GM06990 (cell line): ENCODE measurements at regions not wholly inside any gene's neighbourhood (a gene's known extent, or its start where the extent isn't known, plus 50 kb on each side); places are given as distances from the start of the nearest gene placed in this dataset.

Experiments
- DNase-seq: peaks from one replicate; pipeline ENCODE4 v3.0.0-alpha.2; 2011; ENCODE audit not compliant: insufficient read length; ENCODE audit errors: extremely low read depth
- H3K27me3 ChIP-seq: replicated peaks from 2 replicates; pipeline ENCODE4 v1.6.0; 2011; ENCODE audit warnings: low read length; ENCODE audit not compliant: control insufficient read depth, insufficient read depth
- H3K36me3 ChIP-seq: 2 replicates; pipeline ENCODE4 v1.5.1; 2011; ENCODE audit warnings: low read length; ENCODE audit not compliant: control insufficient read depth, insufficient read depth
- H3K4me3 ChIP-seq: replicated peaks from 2 replicates; pipeline ENCODE4 v1.5.1; 2011; ENCODE audit warnings: low read depth, mild to moderate bottlenecking, control low read depth, low read length
- CTCF ChIP-seq: IDR thresholded peaks from 2 replicates; pipeline ENCODE4 v1.5.1; 2011; ENCODE audit warnings: low read length, control low read depth, mild to moderate bottlenecking, inconsistent platforms; ENCODE audit not compliant: insufficient read depth, poor library complexity, severe bottlenecking

- TF ChIP-seq CTCF, result no peak
- Histone ChIP-seq H3K27me3 (no peaks in the 10 kb centered on the region; the same call in 1 of the 2 replicates), H3K4me3 (no peak overlapping the region), H3K36me3 (no peaks in the 10 kb centered on the region)
- DNase-seq, result no peak
Observed at GRCh38 chr15:85847031-85847430, 52.3 kb upstream of the KLHL25 start.

GRCh38 chr15:85849946-85850345, 55.2 kb upstream of the KLHL25 start:
- no peak for TF ChIP-seq CTCF
- DNase-seq, result no peak
- H3K27me3 ChIP-seq, result no peaks in the 10 kb centered on the region; the same call in 1 of the 2 replicates
- H3K36me3 ChIP-seq, result no peaks in the 10 kb centered on the region
- no peak overlapping the region for H3K4me3 ChIP-seq

- H3K36me3 ChIP-seq, result no peaks in the 10 kb centered on the region
- DNase-seq, result no peak
- H3K4me3 ChIP-seq, result no peak overlapping the region
- TF ChIP-seq CTCF, result no peak
- H3K27me3 ChIP-seq, result no peaks in the 10 kb centered on the region
Observed at GRCh38 chr15:85852969-85853368, 58.2 kb upstream of the KLHL25 start.

- Histone ChIP-seq H3K4me3 (no peak overlapping the region), H3K27me3 (no peaks in the 10 kb centered on the region), H3K36me3 (no peaks in the 10 kb centered on the region)
- peak; percentile 78 for TF ChIP-seq CTCF
- DNase-seq, result no peak
Observed at GRCh38 chr15:85854345-85855097, 59.8 kb upstream of the KLHL25 start.

- H3K4me3 ChIP-seq, result no peak overlapping the region
- no peaks in the 10 kb centered on the region; the same call in 1 of the 2 replicates for H3K27me3 ChIP-seq
- peak; percentile 46 for DNase-seq
- no peaks in the 10 kb centered on the region for H3K36me3 ChIP-seq
- TF ChIP-seq CTCF, result peak; percentile 88
Observed at GRCh38 chr15:85858586-85859375, 64.1 kb upstream of the KLHL25 start.
